Aorta (tissue), 5 donors: ENCODE measurements at regions not wholly inside any gene's neighbourhood (a gene's known extent, or its start where the extent isn't known, plus 50 kb on each side); places are given as distances from the start of the nearest gene placed in this dataset.

Source experiments
- ATAC-seq: fragments of 200-7000 bp; cut with Tn5 transposase; one replicate; pipeline ENCODE4 v1.9.1; 2022; ENCODE audit warnings: moderate library complexity; ENCODE audit not compliant: low FRiP score
- DNase-seq, 2 donors: peaks; one replicate each; pipeline ENCODE4 v3.0.0-alpha.2; 2020
- H3K27ac ChIP-seq, 2 donors: one replicate each; pipeline ENCODE4 v1.5.1; 2013; ENCODE audit warnings: low read length in 2 of 2, mild to moderate bottlenecking in 2 of 2, moderate library complexity in 2 of 2, control low read depth in 1 of 2, inconsistent platforms in 1 of 2, low read depth in 1 of 2
- H3K27me3 ChIP-seq, 2 donors: one replicate each; pipeline ENCODE4 v1.6.1; 2013; ENCODE audit warnings: control low read depth in 1 of 2, low read length in 1 of 2, mild to moderate bottlenecking in 1 of 2, moderate library complexity in 1 of 2; ENCODE audit not compliant: insufficient read depth in 2 of 2, control insufficient read depth in 1 of 2
- H3K36me3 ChIP-seq, 2 donors: one replicate each; pipeline ENCODE4 v1.6.1; 2013; ENCODE audit warnings: control low read depth in 1 of 2, low read length in 1 of 2, mild to moderate bottlenecking in 1 of 2; ENCODE audit not compliant: insufficient read depth in 2 of 2, control insufficient read depth in 1 of 2
- H3K4me1 ChIP-seq, 2 donors: one replicate each; pipeline ENCODE4 v1.6.1; 2013; ENCODE audit warnings: low read length in 2 of 2, control low read depth in 1 of 2, mild to moderate bottlenecking in 1 of 2, moderate library complexity in 1 of 2; ENCODE audit not compliant: insufficient read depth in 2 of 2, control insufficient read depth in 1 of 2
- H3K4me3 ChIP-seq, 2 donors: one replicate each; pipeline ENCODE4 v1.5.1; 2013; ENCODE audit warnings: low read length in 2 of 2, control low read depth in 1 of 2, mild to moderate bottlenecking in 1 of 2
- H3K9me3 ChIP-seq: one replicate; pipeline ENCODE4 v1.6.1; 2013; ENCODE audit warnings: mild to moderate bottlenecking, low read length; ENCODE audit not compliant: control insufficient read depth
- WGBS, 2 donors: extraction: QIAGEN DNeasy Blood & Tissue Kit; methylation state at CpG; one replicate each; pipeline ENCODE4 v1.1.7; 2013; 5-methylcytosine and 5-hydroxymethylcytosine counted together
- intact Hi-C, 2 donors: fragments of 100-400 bp; cut with DNase I; formaldehyde crosslinking; loops; one replicate each; pipeline versions ENCODE4 v1.14.2 to v1.15.0; 2022
- donor health status: healthy with polysubstance abuse.
- donor health status: Bipolar disorder and iron deficiency.
- donor health status: DM: no; HTN: no; CAD: no.
- donor health status: DM: no; HTN: no; CAD: no.
- donor health status: DM: yes; HTN: yes; CAD: no.

DNA sequence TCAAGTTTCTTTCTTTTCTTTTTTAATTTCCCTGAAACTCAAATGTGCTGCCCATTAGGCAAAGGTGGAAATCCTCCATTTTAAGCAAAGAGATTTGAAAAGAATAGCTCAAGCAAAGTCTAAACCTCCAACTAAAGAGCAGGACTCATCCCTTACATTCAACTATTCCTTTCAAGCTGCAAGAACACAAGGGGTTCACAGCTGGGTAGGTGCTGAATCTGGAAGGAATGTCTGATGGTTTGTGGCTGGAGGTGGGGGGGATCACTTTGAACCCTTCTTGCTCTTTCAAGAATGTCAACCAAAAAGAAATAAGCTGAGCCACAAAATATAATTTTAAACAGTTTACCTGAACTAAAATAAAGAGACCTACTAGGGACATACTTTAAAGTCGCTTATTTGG, 375.7 kb upstream of the CDH10 start:
- Histone ChIP-seq H3K36me3 (no peaks in the 10 kb centered on the region), H3K4me1 (no peaks in the 10 kb centered on the region), H3K4me3 (no peak overlapping the region), H3K27me3 (no peaks in the 10 kb centered on the region), H3K27ac (no peak overlapping the region), H3K9me3 (no peaks in the 10 kb centered on the region)
- ATAC-seq = no peak
- DNase-seq = no peak
- WGBS, 2 donors = 36% methylated on average over 1 of the region's 1 CpG
- intact Hi-C loops = no loop called here

- ATAC-seq (no peak), DNase-seq (no peak)
- Histone ChIP-seq H3K27me3 (no peaks in the 10 kb centered on the region), H3K4me3 (no peak overlapping the region), H3K27ac (no peak overlapping the region), H3K9me3 (no peaks in the 10 kb centered on the region), H3K36me3 (no peaks in the 10 kb centered on the region), H3K4me1 (no peaks in the 10 kb centered on the region)
- intact Hi-C loops = no loop called here
- WGBS, 2 donors = 92 to 95% methylated on average over 9 of the region's 9 CpGs
Measured at GRCh38 chr5:25009063-25009462, 364.3 kb upstream of the CDH10 start.

DNA sequence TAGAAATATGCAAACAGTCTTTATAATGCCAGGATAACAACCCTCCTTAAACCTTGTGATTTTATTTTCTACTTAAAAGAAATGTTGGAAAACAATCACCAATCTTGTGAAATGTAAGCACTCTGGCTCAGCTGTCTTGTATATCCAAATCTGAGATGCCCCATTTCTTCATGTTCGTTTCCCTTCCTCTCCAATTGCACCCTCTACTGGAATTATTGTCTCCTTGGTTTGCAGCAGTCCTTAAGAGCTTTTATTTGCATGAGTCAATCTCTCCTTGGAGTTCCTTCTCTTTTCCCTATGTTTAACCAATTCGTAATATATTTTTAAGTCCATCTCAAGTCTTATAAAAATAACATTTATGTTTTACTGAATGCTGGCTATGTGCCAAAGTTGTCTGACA, 362.0 kb upstream of the CDH10 start:
- H3K36me3 ChIP-seq = no peaks in the 10 kb centered on the region
- DNase-seq (no peak), ATAC-seq (no peak)
- no peaks in the 10 kb centered on the region for H3K4me1 ChIP-seq
- intact Hi-C loops = no loop called here
- H3K27me3 ChIP-seq = no peaks in the 10 kb centered on the region
- 8 to 10% methylated on average over 2 of the region's 2 CpGs for WGBS, 2 donors
- no peak overlapping the region for H3K4me3 ChIP-seq
- H3K9me3 ChIP-seq = no peaks in the 10 kb centered on the region
- H3K27ac ChIP-seq = no peak overlapping the region

GRCh38 chr5:25006237-25006636, 361.5 kb upstream of the CDH10 start:
- 19 to 22% methylated on average over 4 of the region's 4 CpGs for WGBS, 2 donors
- Histone ChIP-seq H3K27me3 (no peaks in the 10 kb centered on the region), H3K9me3 (no peaks in the 10 kb centered on the region), H3K4me1 (no peaks in the 10 kb centered on the region), H3K4me3 (no peak overlapping the region), H3K27ac (no peak overlapping the region), H3K36me3 (no peaks in the 10 kb centered on the region)
- no peak for DNase-seq
- no peak for ATAC-seq
- intact Hi-C loops = no loop called here

DNA sequence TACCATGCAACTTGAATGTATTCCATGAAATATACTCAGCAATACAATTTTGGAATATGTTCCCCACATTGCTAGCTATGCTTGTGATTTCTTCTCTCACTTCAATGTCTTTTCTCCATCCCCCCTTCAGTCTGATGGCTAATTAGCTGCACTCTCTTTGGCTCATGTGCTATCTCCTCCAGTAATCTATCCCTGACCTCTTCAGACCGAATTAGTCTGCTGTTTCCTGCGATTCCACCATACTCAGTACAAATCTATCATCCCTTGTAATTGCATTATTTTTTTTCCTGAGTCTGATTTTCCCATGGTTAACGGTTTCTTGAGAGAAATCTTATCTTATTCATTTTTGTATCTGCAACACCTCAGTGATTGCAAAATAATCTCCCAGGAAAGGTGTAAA, 360.7 kb upstream of the CDH10 start:
- intact Hi-C loops = no loop called here
- 20 to 22% methylated on average over 3 of the region's 3 CpGs for WGBS, 2 donors

DNA sequence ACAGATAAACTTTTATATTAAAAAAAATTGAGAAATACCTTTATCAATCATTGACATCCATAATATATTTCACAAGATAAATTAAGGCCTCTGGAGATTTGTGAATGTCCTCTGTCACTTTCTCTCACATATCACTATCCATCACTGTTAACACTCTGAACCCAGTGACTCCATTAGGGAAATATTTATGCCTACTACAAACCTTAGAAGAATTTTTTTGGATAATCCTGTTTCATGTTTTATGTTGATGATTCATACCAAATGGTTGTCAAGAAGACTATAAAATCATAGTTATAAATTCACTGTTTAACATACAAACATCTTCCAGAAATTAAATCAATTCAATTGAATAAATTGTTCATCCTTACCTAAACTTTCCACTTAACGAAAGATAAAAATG, 357.6 kb upstream of the CDH10 start:
- Histone ChIP-seq H3K4me1 (no peaks in the 10 kb centered on the region), H3K4me3 (no peak overlapping the region), H3K9me3 (no peaks in the 10 kb centered on the region), H3K27ac (no peak overlapping the region), H3K27me3 (no peaks in the 10 kb centered on the region), H3K36me3 (no peaks in the 10 kb centered on the region)
- DNase-seq (no peak), ATAC-seq (no peak)
- intact Hi-C loops = no loop called here
- 83 to 91% methylated on average over 1 of the region's 1 CpG for WGBS, 2 donors

More for the DNA sequence above, 360.7 kb upstream of the CDH10 start:
- Histone ChIP-seq H3K36me3 (no peaks in the 10 kb centered on the region), H3K4me3 (no peak overlapping the region), H3K27ac (no peak overlapping the region), H3K9me3 (no peaks in the 10 kb centered on the region), H3K4me1 (no peaks in the 10 kb centered on the region), H3K27me3 (no peaks in the 10 kb centered on the region)
- DNase-seq (no peak), ATAC-seq (no peak)

DNA sequence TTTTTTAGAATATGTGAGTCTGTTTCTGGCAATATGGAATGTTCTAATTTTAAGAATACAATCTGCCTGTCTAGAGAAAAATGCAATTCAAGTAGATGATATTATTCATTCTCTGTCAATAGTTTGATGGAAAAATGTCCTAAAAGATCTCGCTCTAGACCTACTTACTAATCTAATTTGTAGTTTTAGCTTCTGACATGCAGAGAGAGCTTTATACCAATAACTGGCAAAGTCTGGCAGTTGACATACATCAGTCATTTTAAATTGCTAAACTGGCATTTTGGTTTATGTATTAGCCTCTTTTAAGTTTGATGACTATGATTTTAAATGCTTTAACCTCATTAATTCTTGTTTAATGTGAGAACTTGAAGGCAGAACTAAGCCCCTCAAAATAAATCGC, 355.0 kb upstream of the CDH10 start:
- no peak for DNase-seq
- 74 to 79% methylated on average over 2 of the region's 2 CpGs for WGBS, 2 donors
- no peaks in the 10 kb centered on the region for H3K4me1 ChIP-seq
- no peak overlapping the region for H3K4me3 ChIP-seq
- no peaks in the 10 kb centered on the region for H3K36me3 ChIP-seq
- no peaks in the 10 kb centered on the region for H3K27me3 ChIP-seq
- intact Hi-C loops = no loop called here
- no peak for ATAC-seq
- no peak overlapping the region for H3K27ac ChIP-seq
- H3K9me3 ChIP-seq = no peaks in the 10 kb centered on the region

DNA sequence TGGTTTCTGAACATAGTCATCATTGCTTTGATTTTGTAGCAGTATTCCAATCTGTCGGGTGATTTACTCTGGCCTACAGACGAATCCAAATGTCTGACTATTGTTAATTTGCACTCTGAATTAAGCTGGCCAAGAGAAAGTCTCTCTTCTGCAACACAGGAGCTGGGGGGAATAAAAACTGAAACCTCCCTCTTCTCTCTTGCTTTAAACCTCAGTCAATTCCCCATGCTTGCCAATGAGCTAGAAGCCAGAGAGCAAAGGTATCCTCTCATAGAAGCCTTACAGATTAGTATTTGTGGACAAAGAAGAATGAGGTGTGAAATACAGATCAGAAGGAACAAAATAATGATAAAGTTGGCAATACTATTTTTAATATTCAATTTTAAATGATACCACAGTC, 353.9 kb upstream of the CDH10 start:
- H3K4me1 ChIP-seq = no peaks in the 10 kb centered on the region
- H3K36me3 ChIP-seq = no peaks in the 10 kb centered on the region
- intact Hi-C loops = no loop called here
- no peaks in the 10 kb centered on the region for H3K27me3 ChIP-seq
- no peaks in the 10 kb centered on the region for H3K9me3 ChIP-seq
- no peak overlapping the region for H3K27ac ChIP-seq
- ATAC-seq (no peak), DNase-seq (no peak)
- H3K4me3 ChIP-seq = no peak overlapping the region
- 41 to 65% methylated on average over 2 of the region's 2 CpGs for WGBS, 2 donors

GRCh38 chr5:24986326-24986725, 341.5 kb upstream of the CDH10 start:
- DNase-seq = no peak
- intact Hi-C loops = no loop called here
- no peaks in the 10 kb centered on the region for H3K4me1 ChIP-seq
- 75 to 91% methylated on average over 3 of the region's 3 CpGs for WGBS, 2 donors
- no peaks in the 10 kb centered on the region for H3K27me3 ChIP-seq
- no peak overlapping the region for H3K27ac ChIP-seq
- H3K36me3 ChIP-seq = no peaks in the 10 kb centered on the region
- no peak overlapping the region for H3K4me3 ChIP-seq
- H3K9me3 ChIP-seq = peaks cover 2% of the 10 kb centered on the region
- no peak for ATAC-seq
